Fibroblast of lung (primary cell): ENCODE measurements at regions not wholly inside any gene's neighbourhood (a gene's known extent, or its start where the extent isn't known, plus 50 kb on each side); places are given as distances from the start of the nearest gene placed in this dataset.

Experiments used
- EZH2 ChIP-seq: IDR thresholded peaks from 2 replicates; pipeline ENCODE4 v1.5.1; 2012; ENCODE audit warnings: low read length, control low read depth, mild to moderate bottlenecking; ENCODE audit errors: missing control alignments
- TF ChIP-seq, protein P1 (sequence below), 2 donors: IDR thresholded peaks in 1 of 2; conservative IDR thresholded peaks in 1 of 2; 1 replicate in 1 of 2; 2 replicates in 1 of 2; pipeline ENCODE4 v1.5.1; 2011 to 2012; ENCODE audit warnings: low read length in 2 of 2, control low read depth in 1 of 2, inconsistent platforms in 1 of 2, low read depth in 1 of 2, mild to moderate bottlenecking in 1 of 2

DNA sequence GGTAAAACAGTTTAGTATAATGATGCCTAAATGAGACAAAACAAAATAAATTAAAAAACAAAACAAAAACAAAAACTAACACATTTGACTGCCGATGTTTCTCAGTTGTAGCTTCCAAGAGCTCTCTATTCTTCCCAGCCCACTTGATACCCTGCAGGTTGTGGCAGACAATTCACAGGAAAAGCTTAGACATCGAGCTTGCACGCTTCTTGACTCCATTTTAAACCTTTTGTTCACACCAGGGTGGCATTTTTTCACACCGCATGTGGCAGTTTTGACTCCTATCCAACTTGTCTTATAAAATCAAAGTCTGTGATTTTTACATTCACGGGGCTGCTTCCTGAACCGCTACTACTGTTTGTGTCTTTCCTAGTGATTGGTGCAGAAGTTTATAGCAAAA is 575.9 kb downstream of the USP25 start:
- TF ChIP-seq, protein P1, sequence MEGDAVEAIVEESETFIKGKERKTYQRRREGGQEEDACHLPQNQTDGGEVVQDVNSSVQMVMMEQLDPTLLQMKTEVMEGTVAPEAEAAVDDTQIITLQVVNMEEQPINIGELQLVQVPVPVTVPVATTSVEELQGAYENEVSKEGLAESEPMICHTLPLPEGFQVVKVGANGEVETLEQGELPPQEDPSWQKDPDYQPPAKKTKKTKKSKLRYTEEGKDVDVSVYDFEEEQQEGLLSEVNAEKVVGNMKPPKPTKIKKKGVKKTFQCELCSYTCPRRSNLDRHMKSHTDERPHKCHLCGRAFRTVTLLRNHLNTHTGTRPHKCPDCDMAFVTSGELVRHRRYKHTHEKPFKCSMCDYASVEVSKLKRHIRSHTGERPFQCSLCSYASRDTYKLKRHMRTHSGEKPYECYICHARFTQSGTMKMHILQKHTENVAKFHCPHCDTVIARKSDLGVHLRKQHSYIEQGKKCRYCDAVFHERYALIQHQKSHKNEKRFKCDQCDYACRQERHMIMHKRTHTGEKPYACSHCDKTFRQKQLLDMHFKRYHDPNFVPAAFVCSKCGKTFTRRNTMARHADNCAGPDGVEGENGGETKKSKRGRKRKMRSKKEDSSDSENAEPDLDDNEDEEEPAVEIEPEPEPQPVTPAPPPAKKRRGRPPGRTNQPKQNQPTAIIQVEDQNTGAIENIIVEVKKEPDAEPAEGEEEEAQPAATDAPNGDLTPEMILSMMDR (conservative IDR thresholded peaks at IDR 0.05 in 1 of 2, IDR thresholded peaks at IDR 0.05 in 1 of 2; ENCODE audit: low read depth in 1 of 2, low read length in 2 of 2) = no peak
- no peak for TF ChIP-seq EZH2
